ENCODE measurements at regions not wholly inside any gene's neighbourhood (a gene's known extent, or its start where the extent isn't known, plus 50 kb on each side); places are given as distances from the start of the nearest gene placed in this dataset.

DNA sequence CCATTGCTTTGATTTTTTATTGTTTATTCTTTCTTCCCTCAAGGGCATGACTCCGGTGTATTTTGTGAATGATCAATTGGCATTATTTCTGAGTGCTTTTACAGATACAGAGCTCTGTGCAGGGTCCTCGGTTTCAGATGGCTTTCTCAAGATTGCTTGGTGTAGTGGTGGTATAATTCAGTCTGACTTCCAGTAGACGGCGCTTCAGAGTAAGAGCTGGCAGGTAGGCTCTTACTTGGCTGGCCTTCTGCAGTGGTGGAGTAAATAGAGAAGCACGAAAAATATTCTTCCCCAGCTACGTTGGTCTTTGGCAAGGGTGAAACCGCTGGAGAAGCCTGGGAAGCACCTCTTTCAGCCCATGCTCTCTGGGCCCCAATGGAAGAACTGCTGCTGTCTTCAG is 723.0 kb upstream of the BCHE start:
- no peak overlapping the region for H3K27ac ChIP-seq
- no peak for DNase-seq (ENCODE audit: low spot score)
- no peak for TF ChIP-seq CTCF (conservative IDR thresholded peaks at IDR 0.05; ENCODE audit: low read depth)
- ChIA-PET POLR2A (ENCODE audit: low non-redundant PET) (no interaction called here), CTCF (no interaction called here)

- POLR2A ChIA-PET (ENCODE audit: low non-redundant PET), result no interaction called here
- no peak for TF ChIP-seq CTCF (conservative IDR thresholded peaks at IDR 0.05; ENCODE audit: low read depth)
- H3K27ac ChIP-seq, result no peak overlapping the region
- no peak for DNase-seq (ENCODE audit: low spot score)
- CTCF ChIA-PET, result no interaction called here
These were observed 719.7 kb upstream of the BCHE start for GRCh38 chr3:166556955-166557354.

GRCh38 chr3:166554023-166554422 is 716.8 kb upstream of the BCHE start:
- POLR2A ChIA-PET (ENCODE audit: low non-redundant PET), result no interaction called here
- H3K27ac ChIP-seq, result no peak overlapping the region
- no peak for DNase-seq (ENCODE audit: low spot score)
- no peak for TF ChIP-seq CTCF (conservative IDR thresholded peaks at IDR 0.05; ENCODE audit: low read depth)
- CTCF ChIA-PET, result no interaction called here

- no peak for DNase-seq (ENCODE audit: low spot score)
- ChIA-PET POLR2A (ENCODE audit: low non-redundant PET) (no interaction called here), CTCF (no interaction called here)
- no peak for TF ChIP-seq CTCF (conservative IDR thresholded peaks at IDR 0.05; ENCODE audit: low read depth)
- no peak overlapping the region for H3K27ac ChIP-seq
These were observed 696.5 kb upstream of the BCHE start for GRCh38 chr3:166533740-166534139.

- no peak for DNase-seq (ENCODE audit: low spot score)
- ChIA-PET CTCF (no interaction called here), POLR2A (ENCODE audit: low non-redundant PET) (no interaction called here)
- no peak for TF ChIP-seq CTCF (conservative IDR thresholded peaks at IDR 0.05; ENCODE audit: low read depth)
- H3K27ac ChIP-seq, result no peak overlapping the region
These were observed 694.5 kb upstream of the BCHE start for GRCh38 chr3:166531730-166532129.

DNA sequence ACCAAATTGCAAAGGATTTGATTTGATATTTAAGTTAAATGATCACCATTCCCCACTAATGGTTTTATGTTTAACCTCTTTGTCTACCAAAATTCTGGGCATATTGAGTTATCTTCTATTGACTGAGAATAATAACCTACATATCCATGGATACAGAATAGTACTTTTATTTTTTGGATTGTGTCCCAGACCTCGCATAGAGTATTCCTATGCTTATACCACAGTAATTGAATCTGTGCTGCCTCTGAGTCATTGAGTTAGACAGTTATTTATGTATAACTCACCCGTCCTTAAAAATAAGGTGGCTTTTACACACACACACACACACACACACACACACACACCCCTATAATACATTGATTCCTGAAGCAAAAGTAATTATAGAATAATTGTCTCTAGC is 690.1 kb upstream of the BCHE start:
- ChIA-PET POLR2A (ENCODE audit: low non-redundant PET) (interaction anchor here (0.6 kb wide), 1 partner anchor 51 kb away, joined by 6 read pairs; no protein-coding TSS in a partner anchor), CTCF (no interaction called here)
- H3K27ac ChIP-seq, result no peak overlapping the region
- DNase-seq (ENCODE audit: low spot score), result no peak
- TF ChIP-seq CTCF (conservative IDR thresholded peaks at IDR 0.05; ENCODE audit: low read depth), result no peak

DNA sequence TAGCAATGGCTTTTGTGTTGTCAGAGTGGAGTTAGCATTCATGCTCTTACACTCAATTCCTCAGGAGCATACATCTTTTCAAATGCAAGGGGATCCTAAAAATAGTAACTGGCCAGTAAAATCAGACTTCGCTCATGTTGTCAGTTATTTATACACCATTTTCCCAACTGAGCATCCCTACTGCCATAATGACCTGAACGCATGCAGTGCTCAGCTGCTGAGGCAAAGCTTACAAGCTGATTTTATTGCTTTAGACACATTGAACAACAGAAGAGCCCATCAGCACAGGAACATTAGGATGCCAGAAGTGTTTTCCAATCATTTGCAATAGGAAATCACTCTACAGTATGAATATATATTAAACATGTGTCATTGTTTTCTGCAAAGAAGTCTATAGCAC is 689.7 kb upstream of the BCHE start:
- DNase-seq (ENCODE audit: low spot score), result no peak
- ChIA-PET CTCF (interaction anchor here (0.6 kb wide), 1 partner anchor 155 kb away, joined by 3 read pairs; no protein-coding TSS in a partner anchor), POLR2A (ENCODE audit: low non-redundant PET) (no interaction called here)
- no peak for TF ChIP-seq CTCF (conservative IDR thresholded peaks at IDR 0.05; ENCODE audit: low read depth)
- no peak overlapping the region for H3K27ac ChIP-seq

Data from RWPE1 (cell line).